ENCODE measurements at regions not wholly inside any gene's neighbourhood (a gene's known extent, or its start where the extent isn't known, plus 50 kb on each side); places are given as distances from the start of the nearest gene placed in this dataset.
"Not testable (repeated sequence)": the region's sequence is repeated elsewhere in the genome, so short reads cannot be mapped to it uniquely, and the experiment has no call there.

- H3K79me2 ChIP-seq (ENCODE audit: control insufficient read depth in 1 of 2, insufficient read depth in 2 of 2, low read length in 2 of 2); H3K23ac ChIP-seq (ENCODE audit: insufficient read length); H3K56ac ChIP-seq (replicated peaks; ENCODE audit: insufficient read length, low read depth, low read length); H4K91ac ChIP-seq (replicated peaks; ENCODE audit: insufficient read length, low read length); DNase-seq (ENCODE audit: low read depth in 1 of 2, low spot score in 2 of 2); H3K9me3 ChIP-seq (ENCODE audit: insufficient read depth in 2 of 2, low read depth in 1 of 2, low read length in 1 of 2); H4K5ac ChIP-seq (ENCODE audit: insufficient read length, low read depth, low read length); H4K8ac ChIP-seq (ENCODE audit: extremely low read depth, insufficient read depth, low read length); H3K18ac ChIP-seq (ENCODE audit: extremely low read depth, low read length); H2BK12ac ChIP-seq (ENCODE audit: low read depth, low read length); H3K79me1 ChIP-seq (ENCODE audit: low read depth, low read length); H3K4me2 ChIP-seq (ENCODE audit: insufficient read depth in 1 of 2, low read depth in 2 of 2, low read length in 2 of 2); H3K14ac ChIP-seq (ENCODE audit: insufficient read length); H3K36me3 ChIP-seq (ENCODE audit: control insufficient read depth in 2 of 4, insufficient read depth in 4 of 4, low read length in 3 of 4); H3K4me3 ChIP-seq (ENCODE audit: extremely low read depth in 1 of 4, insufficient read depth in 2 of 4, low read depth in 3 of 4, low read length in 4 of 4); H2AK5ac ChIP-seq (ENCODE audit: low read depth, low read length); H3K27ac ChIP-seq (ENCODE audit: low read depth, low read length); FAIRE-seq; H3K4me1 ChIP-seq (replicated peaks in 1 of 4; ENCODE audit: control insufficient read depth in 3 of 4, insufficient read depth in 4 of 4, low read length in 3 of 4); H2AFZ ChIP-seq (ENCODE audit: low read length); H3K23me2 ChIP-seq (ENCODE audit: low read depth, low read length); H2BK15ac ChIP-seq (ENCODE audit: low read length); CTCF ChIA-PET (ENCODE audit: partially characterized antibody); H4K20me1 ChIP-seq (replicated peaks in 1 of 2; ENCODE audit: control insufficient read depth in 1 of 2, insufficient read depth in 2 of 2, low read length in 2 of 2); H3K27me3 ChIP-seq (replicated peaks in 1 of 4; ENCODE audit: control insufficient read depth in 3 of 4, extremely low read depth in 1 of 4, insufficient read depth in 3 of 4, low read length in 3 of 4); H3K9ac ChIP-seq (replicated peaks in 1 of 4; ENCODE audit: extremely low read depth in 1 of 4, low read depth in 3 of 4, low read length in 3 of 4): not testable (repeated sequence)
- Histone ChIP-seq H2BK5ac (ENCODE audit: low read depth, low read length) (peak overlapping the region; percentile 3; the same call in 1 of the 2 replicates), H2BK120ac (replicated peaks; ENCODE audit: low read depth, low read length) (peak overlapping the region; percentile 3), H3K4ac (replicated peaks; ENCODE audit: insufficient read length, low read depth, low read length) (peak overlapping the region; percentile 7), H2BK20ac (ENCODE audit: low read length) (0 out of 2 replicates have a peak overlapping the region, but pooled peaks have one; percentile 3)
- WGBS, 2 experiments (ENCODE audit: extremely low coverage in 1 of 2, insufficient coverage in 1 of 2, insufficient read length in 1 of 2, insufficient replicate concordance in 2 of 2, low coverage in 1 of 2, low lambda C conversion rate in 2 of 2, missing lambda C conversion rate in 1 of 2): 97% methylated on average over 7 of the region's 15 CpGs; no CpG with 5 or more reads in 1 of the 2 experiments
- POLR2A ChIA-PET (ENCODE audit: partially characterized antibody): interaction anchor here (0.6 kb wide), 1 partner anchor 221 kb away, joined by 3 read pairs; no protein-coding TSS in a partner anchor
These were observed 190.7 kb downstream of the SH2D4B start for GRCh38 chr10:80728354-80728753.
